Endothelial cell of umbilical vein (primary cell): ENCODE measurements at regions not wholly inside any gene's neighbourhood (a gene's known extent, or its start where the extent isn't known, plus 50 kb on each side); places are given as distances from the start of the nearest gene placed in this dataset.

Source experiments
- BruUV-seq: library from RNA; stranded (reverse); fragments of 400-500 nt; replicated peaks from 2 replicates; lab custom pipeline; 2021; lab: Mats Ljungman, UMichigan
- CTCF ChIA-PET: fragments of 300-600, 350-600 bp; sonication (Branson Sonifier 250); formaldehyde crosslinking; loops from one replicate; lab custom pipeline; 2021; ENCODE audit warnings: antibody characterized with exemption, inconsistent platforms; lab: Charles Lee
- POLR2A ChIA-PET: fragments of 300-600, 350-600 bp; sonication (Branson Sonifier 250); formaldehyde crosslinking; loops from one replicate; lab custom pipeline; 2021; ENCODE audit warnings: antibody characterized with exemption, inconsistent platforms; lab: Charles Lee
- DNase-seq: peaks from one replicate; pipeline ENCODE4 v3.0.0-alpha.2; 2011; ENCODE audit warnings: low read depth, low spot score
- FAIRE-seq: peaks from 2 replicates; lab custom pipeline; 2011; peaks lifted over from hg19 to GRCh38; lab: Jason Lieb, UNC
- H2AFZ ChIP-seq: 2 replicates; pipeline ENCODE4 v1.6.0; 2012; ENCODE audit warnings: low read depth, low read length, control low read depth, inconsistent platforms
- H3K27ac ChIP-seq: 2 replicates; pipeline ENCODE4 v1.5.1; 2011; ENCODE audit warnings: low read depth, mild to moderate bottlenecking, control low read depth, low read length, moderate library complexity; ENCODE audit not compliant: insufficient read depth
- H3K27me3 ChIP-seq, 2 experiments: 2 replicates each; pipeline versions ENCODE4 v1.6.0 to v1.6.1; 2011; ENCODE audit warnings: low read length in 2 of 2, mixed read lengths in 1 of 2; ENCODE audit not compliant: control insufficient read depth in 2 of 2, insufficient read depth in 2 of 2
- H3K36me3 ChIP-seq, 2 experiments: 2 replicates in 1 of 2; 3 replicates in 1 of 2; pipeline ENCODE4 v1.5.1; 2011; ENCODE audit warnings: low read length in 2 of 2, mild to moderate bottlenecking in 1 of 2, moderate library complexity in 1 of 2; ENCODE audit not compliant: control insufficient read depth in 2 of 2, insufficient read depth in 2 of 2; ENCODE audit errors: extremely low read depth in 1 of 2
- H3K4me1 ChIP-seq: 3 replicates; pipeline ENCODE4 v1.5.1; 2011; ENCODE audit warnings: mild to moderate bottlenecking, low read length; ENCODE audit not compliant: control insufficient read depth, insufficient read depth; ENCODE audit errors: extremely low read depth
- H3K4me2 ChIP-seq: 2 replicates; pipeline ENCODE4 v1.6.1; 2011; ENCODE audit warnings: low read length, control low read depth, mixed read lengths; ENCODE audit not compliant: insufficient read depth
- H3K4me3 ChIP-seq, 3 experiments: fragments of 200-600 bp in 1 of 3; sonication (generic), shearing (Covaris generic) in 1 of 3; replicated peaks in 1 of 3; 2 replicates each; pipeline ENCODE4 v1.5.1; 2011 to 2016; ENCODE audit warnings: control low read depth in 3 of 3, low read length in 3 of 3, mild to moderate bottlenecking in 2 of 3, inconsistent platforms in 1 of 3, low read depth in 1 of 3, moderate library complexity in 1 of 3; ENCODE audit not compliant: insufficient read depth in 1 of 3
- H3K79me2 ChIP-seq: 2 replicates; pipeline ENCODE4 v1.6.0; 2012; ENCODE audit warnings: low read length, inconsistent platforms; ENCODE audit not compliant: control insufficient read depth, insufficient read depth
- H3K9ac ChIP-seq: replicated peaks from 2 replicates; pipeline ENCODE3; 2011; ENCODE audit warnings: low read length, control low read depth; ENCODE audit not compliant: insufficient read depth; ENCODE audit errors: extremely low read depth
- H3K9me1 ChIP-seq: replicated peaks from 3 replicates; pipeline ENCODE4 v1.6.0; 2011; ENCODE audit warnings: mild to moderate bottlenecking, low read length; ENCODE audit not compliant: control insufficient read depth, insufficient read depth; ENCODE audit errors: extremely low read depth
- H3K9me3 ChIP-seq: replicated peaks from 2 replicates; pipeline ENCODE4 v1.5.1; 2012; ENCODE audit warnings: low read length, inconsistent platforms; ENCODE audit not compliant: control insufficient read depth, insufficient read depth
- H4K20me1 ChIP-seq: replicated peaks from 2 replicates; pipeline ENCODE3; 2011; ENCODE audit warnings: mild to moderate bottlenecking, low read length; ENCODE audit not compliant: control insufficient read depth, insufficient read depth; ENCODE audit errors: extremely low read depth
- EZH2 ChIP-seq: IDR thresholded peaks from 2 replicates; pipeline ENCODE4 v1.6.1; 2012; ENCODE audit warnings: borderline replicate concordance, low read depth, mild to moderate bottlenecking, moderate library complexity, low read length, inconsistent platforms; ENCODE audit not compliant: severe bottlenecking
- FOS ChIP-seq: IDR thresholded peaks from 2 replicates; pipeline ENCODE4 v1.6.1; 2011; ENCODE audit warnings: mild to moderate bottlenecking, low read length, moderate library complexity, borderline replicate concordance; ENCODE audit not compliant: insufficient read depth
- GATA2 ChIP-seq: IDR thresholded peaks from 2 replicates; pipeline ENCODE4 v1.7.0; 2011; ENCODE audit warnings: low read depth, mild to moderate bottlenecking, moderate library complexity, mixed read lengths, low read length; ENCODE audit not compliant: insufficient read length, insufficient read depth
- JUN ChIP-seq: IDR thresholded peaks from 2 replicates; pipeline ENCODE4 v1.6.1; 2011; ENCODE audit warnings: borderline replicate concordance, low read depth; ENCODE audit not compliant: insufficient read length, insufficient read depth
- MYC ChIP-seq: IDR thresholded peaks from one replicate; pipeline ENCODE4 v1.6.1; 2011; ENCODE audit warnings: mild to moderate bottlenecking, low read depth, low read length
- POLR2A ChIP-seq: IDR thresholded peaks from 2 replicates; pipeline ENCODE4 v1.6.1; 2012; ENCODE audit warnings: low read depth, mild to moderate bottlenecking, control low read depth, low read length
- POLR2AphosphoS5 ChIP-seq: IDR thresholded peaks from 2 replicates; pipeline ENCODE4 v1.6.1; 2012; ENCODE audit warnings: low read depth, mild to moderate bottlenecking, control low read depth, low read length, moderate library complexity; ENCODE audit not compliant: insufficient read depth
- dilution Hi-C: fragments of 300-500 bp; cut with MboI; formaldehyde crosslinking; loops from one replicate; pipeline ENCODE4 v1.15.0; 2019; ENCODE audit warnings: low sequenced_read_pairs; ENCODE audit not compliant: extremely low pct_ligation_motif_present
- intact Hi-C: fragments of 100-400 bp; cut with micrococcal nuclease; formaldehyde crosslinking; loops from one replicate; pipeline ENCODE4 v1.10.0; 2022
- TF ChIP-seq, protein P1 (sequence below): IDR thresholded peaks from 2 replicates; pipeline ENCODE4 v1.6.1; 2011; ENCODE audit not compliant: insufficient read depth, insufficient read length
- TF ChIP-seq, protein P2 (sequence below), 2 donors: IDR thresholded peaks; 1 replicate in 1 of 2; 2 replicates in 1 of 2; pipeline ENCODE4 v1.5.1; 2011; ENCODE audit warnings: low read length in 2 of 2, mild to moderate bottlenecking in 2 of 2, moderate library complexity in 2 of 2, control low read depth in 1 of 2, inconsistent platforms in 1 of 2, low read depth in 1 of 2; ENCODE audit not compliant: insufficient read depth in 1 of 2; ENCODE audit errors: extremely low read depth in 1 of 2

DNA sequence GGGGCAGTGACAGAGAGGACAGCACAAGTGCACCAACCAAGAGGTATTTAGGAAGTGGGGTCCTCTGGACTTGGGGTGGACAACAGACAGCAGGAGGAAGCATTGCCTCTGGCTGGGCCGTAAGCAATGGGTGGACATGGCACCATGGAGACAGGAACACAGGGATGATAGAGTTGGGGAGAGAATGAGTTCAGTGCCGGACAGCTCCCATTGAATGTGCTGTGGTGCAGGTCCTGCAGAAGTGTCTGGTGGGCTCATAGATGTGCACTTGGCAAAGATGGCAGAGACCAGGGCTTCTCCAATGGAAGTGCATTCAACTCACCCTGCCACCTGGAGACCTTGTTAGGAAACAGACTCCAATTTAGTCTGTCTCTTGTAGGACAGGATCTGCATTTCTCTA is 341.5 kb upstream of the ZMIZ1 start:
- Histone ChIP-seq H3K4me2 (no peak overlapping the region), H3K9ac (no peak overlapping the region), H3K9me3 (no peaks in the 10 kb centered on the region), H3K36me3 (no peaks in the 10 kb centered on the region), H3K27me3 (peaks cover 20 to 23% of the 10 kb centered on the region in 2 experiments), H3K27ac (no peak overlapping the region), H3K79me2 (no peaks in the 10 kb centered on the region), H3K9me1 (no peaks in the 10 kb centered on the region), H3K4me1 (no peaks in the 10 kb centered on the region), H3K4me3 (no peak overlapping the region), H4K20me1 (no peaks in the 10 kb centered on the region), H2AFZ (no peak overlapping the region)
- DNase-seq, result no peak
- ChIA-PET CTCF (no interaction called here), POLR2A (no interaction called here)
- dilution Hi-C loops (no loop called here), intact Hi-C loops (no loop called here)
- TF ChIP-seq FOS (no peak), POLR2AphosphoS5 (no peak), EZH2 (no peak), POLR2A (no peak), GATA2 (no peak), MYC (no peak), JUN (no peak)
- TF ChIP-seq, protein P1, sequence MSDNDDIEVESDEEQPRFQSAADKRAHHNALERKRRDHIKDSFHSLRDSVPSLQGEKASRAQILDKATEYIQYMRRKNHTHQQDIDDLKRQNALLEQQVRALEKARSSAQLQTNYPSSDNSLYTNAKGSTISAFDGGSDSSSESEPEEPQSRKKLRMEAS, result no peak
- TF ChIP-seq, protein P2, sequence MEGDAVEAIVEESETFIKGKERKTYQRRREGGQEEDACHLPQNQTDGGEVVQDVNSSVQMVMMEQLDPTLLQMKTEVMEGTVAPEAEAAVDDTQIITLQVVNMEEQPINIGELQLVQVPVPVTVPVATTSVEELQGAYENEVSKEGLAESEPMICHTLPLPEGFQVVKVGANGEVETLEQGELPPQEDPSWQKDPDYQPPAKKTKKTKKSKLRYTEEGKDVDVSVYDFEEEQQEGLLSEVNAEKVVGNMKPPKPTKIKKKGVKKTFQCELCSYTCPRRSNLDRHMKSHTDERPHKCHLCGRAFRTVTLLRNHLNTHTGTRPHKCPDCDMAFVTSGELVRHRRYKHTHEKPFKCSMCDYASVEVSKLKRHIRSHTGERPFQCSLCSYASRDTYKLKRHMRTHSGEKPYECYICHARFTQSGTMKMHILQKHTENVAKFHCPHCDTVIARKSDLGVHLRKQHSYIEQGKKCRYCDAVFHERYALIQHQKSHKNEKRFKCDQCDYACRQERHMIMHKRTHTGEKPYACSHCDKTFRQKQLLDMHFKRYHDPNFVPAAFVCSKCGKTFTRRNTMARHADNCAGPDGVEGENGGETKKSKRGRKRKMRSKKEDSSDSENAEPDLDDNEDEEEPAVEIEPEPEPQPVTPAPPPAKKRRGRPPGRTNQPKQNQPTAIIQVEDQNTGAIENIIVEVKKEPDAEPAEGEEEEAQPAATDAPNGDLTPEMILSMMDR (IDR thresholded peaks at IDR 0.05; ENCODE audit: extremely low read depth in 1 of 2, insufficient read depth in 1 of 2, low read depth in 1 of 2, low read length in 2 of 2), result no peak
- no peak for FAIRE-seq
- no TSS peak for BruUV-seq
